OCI-LY3 (cell line): ENCODE measurements at regions not wholly inside any gene's neighbourhood (a gene's known extent, or its start where the extent isn't known, plus 50 kb on each side); places are given as distances from the start of the nearest gene placed in this dataset.

ENCODE experiments used
- H2AFZ ChIP-seq: fragments of 200-600, 300-600 bp; shearing (Covaris generic); 2 replicates; pipeline ENCODE4 v1.6.0; 2014; ENCODE audit warnings: antibody characterized with exemption, low read depth, low read length
- H3K27ac ChIP-seq: fragments of 200-600, 300-600 bp; sonication (generic); 2 replicates; pipeline ENCODE4 v1.5.1; 2014; ENCODE audit warnings: mild to moderate bottlenecking, low read length, moderate library complexity, mixed read lengths
- H3K27me3 ChIP-seq: fragments of 200-600, 300-600 bp; sonication (generic); 2 replicates; pipeline ENCODE4 v1.6.1; 2014; ENCODE audit warnings: low read depth, low read length, mixed read lengths
- H3K36me3 ChIP-seq: fragments of 200-600, 300-600 bp; sonication (generic); replicated peaks from 2 replicates; pipeline ENCODE3; 2014; ENCODE audit warnings: low read depth, low read length, mixed read lengths
- H3K4me1 ChIP-seq: fragments of 300-600, 200-600 bp; sonication (generic); 2 replicates; pipeline ENCODE4 v1.6.1; 2014; ENCODE audit warnings: low read length, mixed read lengths
- H3K4me2 ChIP-seq: fragments of 200-600, 300-600 bp; sonication (generic); 2 replicates; pipeline ENCODE4 v1.6.1; 2014; ENCODE audit warnings: low read length, mixed read lengths
- H3K4me3 ChIP-seq: fragments of 300-600, 200-600 bp; sonication (generic); 2 replicates; pipeline ENCODE4 v1.5.1; 2014; ENCODE audit warnings: antibody characterized with exemption, mild to moderate bottlenecking, low read length, moderate library complexity
- H3K79me2 ChIP-seq: fragments of 300-600, 200-600 bp; shearing (Covaris generic); 2 replicates; pipeline ENCODE4 v1.6.1; 2014; ENCODE audit warnings: mild to moderate bottlenecking, low read length, mixed read lengths
- H3K9ac ChIP-seq: fragments of 300-600, 200-600 bp; shearing (Covaris generic); 2 replicates; pipeline ENCODE4 v1.6.0; 2014; ENCODE audit warnings: mild to moderate bottlenecking, low read length, moderate library complexity
- H3K9me3 ChIP-seq: fragments of 200-600, 300-600 bp; shearing (Covaris generic); 2 replicates; pipeline ENCODE4 v1.6.1; 2014; ENCODE audit warnings: low read length, mixed read lengths; ENCODE audit not compliant: insufficient read depth
- H4K20me1 ChIP-seq: fragments of 200-600, 300-600 bp; sonication (generic); 2 replicates; pipeline ENCODE4 v1.6.1; 2016; ENCODE audit warnings: low read length, mixed read lengths; ENCODE audit not compliant: insufficient read depth
- EZH2phosphoT487 ChIP-seq: fragments of 200-600 bp; shearing (Covaris generic); IDR thresholded peaks from 2 replicates; pipeline ENCODE4 v1.6.1; 2018; ENCODE audit warnings: antibody characterized with exemption, mixed run types, low read depth
- TF ChIP-seq, protein P1 (sequence below): fragments of 200-600, 300-600 bp; sonication (generic); IDR thresholded peaks from 2 replicates; pipeline ENCODE4 v1.5.1; 2014; ENCODE audit warnings: antibody characterized with exemption, low read length, low read depth

- H3K4me2 ChIP-seq: no peak overlapping the region
- H3K4me3 ChIP-seq: no peak overlapping the region
- H3K36me3 ChIP-seq: no peaks in the 10 kb centered on the region
- H3K27ac ChIP-seq: no peak overlapping the region
- no peak overlapping the region for H3K9ac ChIP-seq
- H3K27me3 ChIP-seq: no peaks in the 10 kb centered on the region
- no peak overlapping the region for H2AFZ ChIP-seq
- no peaks in the 10 kb centered on the region for H3K79me2 ChIP-seq
- H4K20me1 ChIP-seq: no peaks in the 10 kb centered on the region
- no peak for TF ChIP-seq EZH2phosphoT487
- TF ChIP-seq, protein P1, sequence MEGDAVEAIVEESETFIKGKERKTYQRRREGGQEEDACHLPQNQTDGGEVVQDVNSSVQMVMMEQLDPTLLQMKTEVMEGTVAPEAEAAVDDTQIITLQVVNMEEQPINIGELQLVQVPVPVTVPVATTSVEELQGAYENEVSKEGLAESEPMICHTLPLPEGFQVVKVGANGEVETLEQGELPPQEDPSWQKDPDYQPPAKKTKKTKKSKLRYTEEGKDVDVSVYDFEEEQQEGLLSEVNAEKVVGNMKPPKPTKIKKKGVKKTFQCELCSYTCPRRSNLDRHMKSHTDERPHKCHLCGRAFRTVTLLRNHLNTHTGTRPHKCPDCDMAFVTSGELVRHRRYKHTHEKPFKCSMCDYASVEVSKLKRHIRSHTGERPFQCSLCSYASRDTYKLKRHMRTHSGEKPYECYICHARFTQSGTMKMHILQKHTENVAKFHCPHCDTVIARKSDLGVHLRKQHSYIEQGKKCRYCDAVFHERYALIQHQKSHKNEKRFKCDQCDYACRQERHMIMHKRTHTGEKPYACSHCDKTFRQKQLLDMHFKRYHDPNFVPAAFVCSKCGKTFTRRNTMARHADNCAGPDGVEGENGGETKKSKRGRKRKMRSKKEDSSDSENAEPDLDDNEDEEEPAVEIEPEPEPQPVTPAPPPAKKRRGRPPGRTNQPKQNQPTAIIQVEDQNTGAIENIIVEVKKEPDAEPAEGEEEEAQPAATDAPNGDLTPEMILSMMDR: no peak
- peaks cover 8% of the 10 kb centered on the region for H3K4me1 ChIP-seq
- no peaks in the 10 kb centered on the region for H3K9me3 ChIP-seq
Observed at GRCh38 chr6:139439349-139439748, 64.9 kb upstream of the CITED2 start.

GRCh38 chr6:139438775-139439174 is 64.3 kb upstream of the CITED2 start:
- no peak overlapping the region for H3K27ac ChIP-seq
- no peak overlapping the region for H3K4me2 ChIP-seq
- no peaks in the 10 kb centered on the region for H3K9me3 ChIP-seq
- H3K4me3 ChIP-seq: no peak overlapping the region
- no peak overlapping the region for H3K9ac ChIP-seq
- peaks cover 13% of the 10 kb centered on the region for H3K4me1 ChIP-seq
- H3K79me2 ChIP-seq: no peaks in the 10 kb centered on the region
- no peaks in the 10 kb centered on the region for H4K20me1 ChIP-seq
- no peaks in the 10 kb centered on the region for H3K27me3 ChIP-seq
- H3K36me3 ChIP-seq: no peaks in the 10 kb centered on the region
- TF ChIP-seq, protein P1: no peak
- TF ChIP-seq EZH2phosphoT487: no peak
- H2AFZ ChIP-seq: no peak overlapping the region

DNA sequence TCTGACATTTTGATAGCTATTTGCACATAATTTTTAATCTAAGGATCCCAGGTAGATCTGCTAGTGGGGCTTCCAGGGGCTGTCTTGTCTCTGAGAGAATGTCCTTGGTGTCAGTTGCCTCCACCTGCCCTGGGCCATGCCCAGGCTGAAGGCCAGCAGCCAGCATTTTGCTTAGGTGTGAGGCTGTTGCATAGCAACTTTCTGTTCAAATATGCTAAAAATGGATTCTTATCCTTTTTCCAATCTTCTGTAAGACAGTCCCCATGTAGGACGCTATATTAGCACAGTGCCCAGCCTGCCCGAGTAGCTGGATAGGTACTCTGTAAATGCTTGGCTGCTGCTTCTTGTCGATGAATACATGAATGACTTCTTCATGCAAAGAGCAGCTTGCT is 62.5 kb upstream of the CITED2 start:
- H3K4me1 ChIP-seq: peaks cover 14% of the 10 kb centered on the region
- no peak overlapping the region for H3K4me3 ChIP-seq
- no peaks in the 10 kb centered on the region for H3K79me2 ChIP-seq
- no peak overlapping the region for H3K27ac ChIP-seq
- H4K20me1 ChIP-seq: no peaks in the 10 kb centered on the region
- H3K9ac ChIP-seq: no peak overlapping the region
- H2AFZ ChIP-seq: no peak overlapping the region
- no peaks in the 10 kb centered on the region for H3K9me3 ChIP-seq
- no peaks in the 10 kb centered on the region for H3K27me3 ChIP-seq
- H3K36me3 ChIP-seq: no peaks in the 10 kb centered on the region
- no peak for TF ChIP-seq EZH2phosphoT487
- TF ChIP-seq, protein P1: no peak
- H3K4me2 ChIP-seq: no peak overlapping the region

GRCh38 chr6:139436200-139436956 is 61.9 kb upstream of the CITED2 start:
- H4K20me1 ChIP-seq: no peaks in the 10 kb centered on the region
- H3K4me1 ChIP-seq: peaks cover 14% of the 10 kb centered on the region
- no peaks in the 10 kb centered on the region for H3K27me3 ChIP-seq
- no peak for TF ChIP-seq EZH2phosphoT487
- TF ChIP-seq, protein P1: no peak
- H3K27ac ChIP-seq: no peak overlapping the region
- no peak overlapping the region for H3K4me2 ChIP-seq
- no peak overlapping the region for H3K9ac ChIP-seq
- H3K9me3 ChIP-seq: no peaks in the 10 kb centered on the region
- no peaks in the 10 kb centered on the region for H3K79me2 ChIP-seq
- no peak overlapping the region for H2AFZ ChIP-seq
- no peak overlapping the region for H3K4me3 ChIP-seq
- no peaks in the 10 kb centered on the region for H3K36me3 ChIP-seq
